ENCODE measurements at regions not wholly inside any gene's neighbourhood (a gene's known extent, or its start where the extent isn't known, plus 50 kb on each side); places are given as distances from the start of the nearest gene placed in this dataset.

- DNase-seq (ENCODE audit: low spot score) = no peak
Measured at GRCh38 chr20:52402950-52403349, 211.4 kb upstream of the ZFP64 start.

GRCh38 chr20:52402514-52402913, 210.9 kb upstream of the ZFP64 start:
- DNase-seq (ENCODE audit: low spot score) = no peak

- no peak for DNase-seq (ENCODE audit: low spot score)
Measured at GRCh38 chr20:52401431-52401830, 209.9 kb upstream of the ZFP64 start.

GRCh38 chr20:52399352-52399751, 207.8 kb upstream of the ZFP64 start:
- DNase-seq (ENCODE audit: low spot score) = no peak

- no peak for DNase-seq (ENCODE audit: low spot score)
Measured at GRCh38 chr20:52389606-52390005, 198.0 kb upstream of the ZFP64 start.

GRCh38 chr20:52383995-52384621, 192.5 kb upstream of the ZFP64 start:
- no peak for DNase-seq (ENCODE audit: low spot score)

GRCh38 chr20:52382933-52383332, 191.4 kb upstream of the ZFP64 start:
- no peak for DNase-seq (ENCODE audit: low spot score)

- peak; percentile 35 for DNase-seq (ENCODE audit: low spot score)
Measured at GRCh38 chr20:52379723-52380336, 188.3 kb upstream of the ZFP64 start.

- DNase-seq (ENCODE audit: low spot score) = no peak
Measured at GRCh38 chr20:52372169-52372568, 180.6 kb upstream of the ZFP64 start.

- DNase-seq (ENCODE audit: low spot score) = no peak
Measured at GRCh38 chr20:52365688-52366087, 174.1 kb upstream of the ZFP64 start.

- no peak for DNase-seq (ENCODE audit: low spot score)
Measured at GRCh38 chr20:52364405-52364804, 172.8 kb upstream of the ZFP64 start.

GRCh38 chr20:52361650-52362049, 170.1 kb upstream of the ZFP64 start:
- no peak for DNase-seq (ENCODE audit: low spot score)

GRCh38 chr20:52349806-52350205, 158.2 kb upstream of the ZFP64 start:
- DNase-seq (ENCODE audit: low spot score) = no peak

GRCh38 chr20:52348434-52348833, 156.9 kb upstream of the ZFP64 start:
- DNase-seq (ENCODE audit: low spot score) = no peak

- DNase-seq (ENCODE audit: low spot score) = no peak
Measured at GRCh38 chr20:52346797-52347196, 155.2 kb upstream of the ZFP64 start.

GRCh38 chr20:52342913-52343312, 151.3 kb upstream of the ZFP64 start:
- no peak for DNase-seq (ENCODE audit: low spot score)

- DNase-seq (ENCODE audit: low spot score) = peak; percentile 62
Measured at GRCh38 chr20:52340036-52340634, 148.6 kb upstream of the ZFP64 start.

GRCh38 chr20:52332649-52333250, 141.2 kb upstream of the ZFP64 start:
- no peak for DNase-seq (ENCODE audit: low spot score)

- no peak for DNase-seq (ENCODE audit: low spot score)
Measured at GRCh38 chr20:52332230-52332629, 140.7 kb upstream of the ZFP64 start.

- no peak for DNase-seq (ENCODE audit: low spot score)
Measured at GRCh38 chr20:52331655-52332054, 140.1 kb upstream of the ZFP64 start.

- no peak for DNase-seq (ENCODE audit: low spot score)
Measured at GRCh38 chr20:52321396-52321795, 129.8 kb upstream of the ZFP64 start.

GRCh38 chr20:52318651-52319050, 127.1 kb upstream of the ZFP64 start:
- DNase-seq (ENCODE audit: low spot score) = no peak

- DNase-seq (ENCODE audit: low spot score) = peak; percentile 66
Measured at GRCh38 chr20:52313341-52313963, 121.9 kb upstream of the ZFP64 start.
